ENCODE measurements at regions not wholly inside any gene's neighbourhood (a gene's known extent, or its start where the extent isn't known, plus 50 kb on each side); places are given as distances from the start of the nearest gene placed in this dataset.
"Not testable (repeated sequence)": the region's sequence is repeated elsewhere in the genome, so short reads cannot be mapped to it uniquely, and the experiment has no call there.

DNA sequence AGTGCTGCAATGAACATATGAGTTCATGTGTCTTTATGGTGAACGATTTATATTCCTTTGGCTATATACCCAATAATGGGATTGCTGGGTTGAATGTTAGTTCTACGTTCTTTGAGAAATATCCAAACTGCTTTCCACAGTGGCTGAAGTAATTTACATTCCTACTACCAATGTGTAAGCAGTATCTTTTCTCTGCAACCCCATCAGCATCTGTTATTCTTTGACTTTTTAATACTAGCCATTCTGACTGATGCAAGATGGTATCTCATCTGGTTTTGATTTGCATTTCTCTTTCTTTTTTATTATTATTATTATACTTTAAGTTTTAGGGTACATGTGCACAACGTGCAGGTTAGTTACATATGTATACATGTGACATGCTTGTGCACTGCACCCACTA, 89.7 kb downstream of the DKK1 start:
- TF ChIP-seq POLR2A (IDR thresholded peaks at IDR 0.05), result not testable (repeated sequence)
- TF ChIP-seq, protein P1, sequence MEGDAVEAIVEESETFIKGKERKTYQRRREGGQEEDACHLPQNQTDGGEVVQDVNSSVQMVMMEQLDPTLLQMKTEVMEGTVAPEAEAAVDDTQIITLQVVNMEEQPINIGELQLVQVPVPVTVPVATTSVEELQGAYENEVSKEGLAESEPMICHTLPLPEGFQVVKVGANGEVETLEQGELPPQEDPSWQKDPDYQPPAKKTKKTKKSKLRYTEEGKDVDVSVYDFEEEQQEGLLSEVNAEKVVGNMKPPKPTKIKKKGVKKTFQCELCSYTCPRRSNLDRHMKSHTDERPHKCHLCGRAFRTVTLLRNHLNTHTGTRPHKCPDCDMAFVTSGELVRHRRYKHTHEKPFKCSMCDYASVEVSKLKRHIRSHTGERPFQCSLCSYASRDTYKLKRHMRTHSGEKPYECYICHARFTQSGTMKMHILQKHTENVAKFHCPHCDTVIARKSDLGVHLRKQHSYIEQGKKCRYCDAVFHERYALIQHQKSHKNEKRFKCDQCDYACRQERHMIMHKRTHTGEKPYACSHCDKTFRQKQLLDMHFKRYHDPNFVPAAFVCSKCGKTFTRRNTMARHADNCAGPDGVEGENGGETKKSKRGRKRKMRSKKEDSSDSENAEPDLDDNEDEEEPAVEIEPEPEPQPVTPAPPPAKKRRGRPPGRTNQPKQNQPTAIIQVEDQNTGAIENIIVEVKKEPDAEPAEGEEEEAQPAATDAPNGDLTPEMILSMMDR (IDR thresholded peaks at IDR 0.05), result not testable (repeated sequence)

Measured in adrenal gland (tissue), 5 donors.